22Rv1 (cell line): ENCODE measurements at regions not wholly inside any gene's neighbourhood (a gene's known extent, or its start where the extent isn't known, plus 50 kb on each side); places are given as distances from the start of the nearest gene placed in this dataset.

Experiments used
- H3K27ac ChIP-seq: fragments of 450-650 bp; 2 replicates; pipeline ENCODE4 v1.5.1; 2017
- CTCF ChIP-seq: fragments of 450-650 bp; IDR thresholded peaks from 2 replicates; pipeline ENCODE4 v1.5.1; 2017; ENCODE audit warnings: mild to moderate bottlenecking
- ZFX ChIP-seq: fragments of 450-650 bp; IDR thresholded peaks from 2 replicates; pipeline ENCODE4 v1.6.1; 2017; ENCODE audit warnings: antibody characterized with exemption, borderline replicate concordance

DNA sequence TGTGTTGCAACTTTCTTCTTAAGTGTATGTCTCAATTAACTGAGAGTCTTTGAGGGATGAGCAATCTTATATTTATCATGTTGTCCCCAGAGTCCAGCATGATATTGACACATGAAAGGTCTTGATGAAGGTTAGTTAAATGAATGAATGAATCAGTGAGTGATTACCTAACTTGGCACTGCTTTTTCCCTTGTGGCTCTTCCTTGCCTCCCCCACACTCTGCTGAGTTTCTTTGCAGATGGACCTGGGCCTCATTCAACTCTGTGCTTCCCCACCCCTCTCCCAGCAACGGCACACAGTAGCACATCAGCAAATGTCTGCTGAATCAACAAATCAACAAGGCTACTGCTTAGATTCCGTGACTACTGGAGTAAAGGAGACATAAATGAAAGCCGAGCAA is 235.1 kb upstream of the CXCL12 start:
- TF ChIP-seq ZFX (no peak), CTCF (no peak)
- no peak overlapping the region for H3K27ac ChIP-seq

DNA sequence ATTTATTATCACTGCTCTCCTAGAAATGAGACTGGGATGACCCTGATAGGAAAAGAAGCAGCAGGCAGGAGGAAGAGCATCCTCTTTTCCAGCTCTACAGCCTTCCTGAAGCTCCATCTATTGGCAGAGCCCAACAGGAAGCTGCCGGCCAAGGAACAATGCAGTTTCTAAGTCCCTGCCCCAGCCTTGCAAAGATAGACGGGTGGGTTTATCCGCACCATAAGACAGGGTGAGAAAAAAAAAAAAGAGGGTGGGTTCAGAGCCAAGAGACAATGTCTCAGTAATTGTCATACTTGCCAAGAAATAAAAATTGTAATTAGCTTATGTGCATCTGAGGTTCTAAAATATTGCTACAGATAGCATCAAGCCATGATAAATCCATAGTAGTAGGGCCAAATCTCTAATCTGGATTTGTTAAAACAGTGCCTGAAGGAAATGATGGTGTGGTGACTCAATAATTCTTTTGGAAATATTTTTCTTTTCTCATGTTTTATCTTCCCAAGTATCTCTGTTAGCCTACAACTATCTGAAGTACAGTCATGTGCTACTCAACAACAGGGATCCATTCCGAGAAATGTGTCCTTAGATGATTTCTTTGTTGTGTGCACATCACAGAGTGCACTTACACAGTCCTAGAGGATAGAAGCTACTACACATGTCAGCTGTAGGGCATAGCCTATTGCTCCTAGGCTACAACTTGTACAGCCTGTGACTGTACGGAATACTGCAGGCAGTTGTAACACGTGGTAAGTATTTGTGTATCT is 242.9 kb upstream of the CXCL12 start:
- TF ChIP-seq CTCF (no peak), ZFX (no peak)
- H3K27ac ChIP-seq, result no peak overlapping the region

DNA sequence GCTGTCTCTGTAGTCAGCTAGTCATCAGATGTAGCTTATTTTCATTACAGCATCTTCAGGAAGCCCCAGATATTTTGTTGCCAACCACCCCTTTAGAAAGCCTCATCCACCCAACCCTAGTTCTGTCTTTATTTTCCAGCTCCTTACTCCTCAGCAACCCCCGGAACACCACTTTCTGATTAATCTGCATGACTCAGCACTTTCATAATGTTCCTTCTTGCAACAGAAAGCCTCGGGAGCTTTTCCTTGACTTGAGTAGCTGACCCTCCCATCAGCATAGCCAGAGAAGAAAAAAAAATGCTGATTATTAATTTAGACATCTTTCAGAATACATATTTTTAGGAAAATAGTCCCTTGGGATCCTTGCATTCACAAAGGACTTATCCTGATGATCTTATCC is 244.0 kb upstream of the CXCL12 start:
- no peak overlapping the region for H3K27ac ChIP-seq

DNA sequence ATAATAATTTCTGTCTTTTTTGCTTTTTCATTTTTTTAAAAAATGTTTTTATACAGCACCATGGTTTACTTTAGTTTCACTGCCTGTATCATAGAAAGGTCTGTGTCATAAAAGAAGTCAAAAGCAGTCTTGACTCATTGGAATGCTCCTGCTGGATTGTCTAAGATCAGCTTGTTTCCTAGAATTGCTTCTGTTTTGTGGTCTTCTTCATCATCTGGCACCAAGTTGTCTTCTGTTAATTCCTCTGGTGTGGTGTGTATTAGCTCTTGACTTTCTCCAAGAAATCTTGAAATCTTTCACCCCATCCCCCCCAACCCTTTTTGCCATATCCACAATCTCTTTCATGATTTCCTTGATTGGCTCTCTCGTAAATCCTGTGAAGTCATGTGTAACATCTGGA is 250.3 kb upstream of the CXCL12 start:
- H3K27ac ChIP-seq, result no peak overlapping the region
- TF ChIP-seq CTCF (no peak), ZFX (no peak)

More for the DNA sequence above, 244.0 kb upstream of the CXCL12 start:
- TF ChIP-seq ZFX (no peak), CTCF (no peak)

DNA sequence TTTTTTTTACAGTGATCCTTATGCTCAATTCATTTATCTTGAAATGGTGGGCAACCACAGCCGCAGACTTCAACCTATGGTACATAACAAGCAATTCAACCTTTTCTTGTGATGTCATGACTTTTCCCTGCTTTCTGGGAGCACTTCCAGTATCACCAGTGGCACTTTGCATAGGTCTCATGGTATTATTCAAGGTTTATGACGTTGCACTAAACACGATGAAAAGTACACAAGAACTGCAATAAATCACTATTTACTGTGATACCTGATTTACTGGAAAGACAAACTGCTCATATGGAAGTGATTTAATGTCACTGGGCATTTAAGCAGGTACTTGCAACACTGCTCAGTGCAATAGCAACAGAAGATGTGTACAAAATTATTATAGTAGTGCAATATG is 251.7 kb upstream of the CXCL12 start:
- no peak overlapping the region for H3K27ac ChIP-seq
- no peak for TF ChIP-seq CTCF
- TF ChIP-seq ZFX, result no peak

GRCh38 chr10:44640429-44640828 is 255.5 kb upstream of the CXCL12 start:
- H3K27ac ChIP-seq, result no peak overlapping the region
- no peak for TF ChIP-seq ZFX
- no peak for TF ChIP-seq CTCF

DNA sequence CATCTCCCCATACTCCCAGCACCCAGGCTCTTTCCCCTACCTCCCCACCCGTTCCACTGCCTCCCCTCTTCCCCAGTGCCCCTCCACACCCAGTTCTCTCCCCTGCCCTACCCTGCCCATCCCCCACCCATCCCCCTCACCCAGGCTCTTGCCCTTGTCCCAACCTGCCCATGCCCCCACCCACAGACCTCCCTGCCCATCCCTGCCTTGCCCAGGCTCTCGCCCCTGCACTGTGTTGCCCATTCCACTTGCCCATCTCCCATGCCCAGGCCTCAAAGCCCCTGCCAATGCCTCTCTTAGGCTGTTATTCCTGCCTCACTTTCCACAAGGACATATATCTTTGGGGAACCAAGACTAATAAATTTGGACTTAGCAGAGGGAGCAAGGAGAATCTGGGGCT is 262.6 kb upstream of the CXCL12 start:
- TF ChIP-seq ZFX (no peak), CTCF (no peak)
- H3K27ac ChIP-seq, result no peak overlapping the region
